IMR-90 (cell line): ENCODE measurements at regions not wholly inside any gene's neighbourhood (a gene's known extent, or its start where the extent isn't known, plus 50 kb on each side); places are given as distances from the start of the nearest gene placed in this dataset.

Source experiments
- ATAC-seq: fragments of 200-7000 bp; cut with Tn5 transposase; 2 replicates; pipeline ENCODE4 v1.9.1; 2020; ENCODE audit warnings: low read depth, mild to moderate bottlenecking, moderate library complexity
- BruUV-seq: library from RNA; stranded (reverse); fragments of 400-500 nt; replicated peaks from 2 replicates; lab custom pipeline; 2021; lab: Mats Ljungman, UMichigan
- CTCF ChIA-PET: fragments of 300-600 bp; formaldehyde crosslinking; extraction: SDS; loops from one replicate; lab custom pipeline; 2021; ENCODE audit warnings: antibody characterized with exemption; lab: Yijun Ruan, JAX
- POLR2A ChIA-PET: fragments of 300-600 bp; sonication (Branson Sonifier 250); formaldehyde crosslinking; loops from one replicate; lab custom pipeline; 2022; ENCODE audit warnings: antibody characterized with exemption; ENCODE audit not compliant: unreplicated experiment; lab: Charles Lee
- DNase-seq: peaks from one replicate; pipeline ENCODE4 v3.0.0; 2013
- H2AFZ ChIP-seq: replicated peaks from 2 replicates; pipeline ENCODE3; 2013; ENCODE audit warnings: low read length, mild to moderate bottlenecking; ENCODE audit not compliant: poor library complexity
- H2AK5ac ChIP-seq: 2 replicates; pipeline ENCODE4 v1.6.1; 2013; ENCODE audit warnings: low read depth, low read length, inconsistent platforms
- H2AK9ac ChIP-seq: replicated peaks from 2 replicates; pipeline ENCODE3; 2013; ENCODE audit warnings: mild to moderate bottlenecking, low read depth, low read length, moderate library complexity; ENCODE audit not compliant: poor library complexity
- H2BK120ac ChIP-seq: 2 replicates; pipeline ENCODE4 v1.6.1; 2013; ENCODE audit warnings: low read depth, low read length, inconsistent platforms
- H2BK15ac ChIP-seq: 3 replicates; pipeline ENCODE4 v1.6.1; 2013; ENCODE audit warnings: low read depth, low read length, inconsistent platforms
- H2BK20ac ChIP-seq: 2 replicates; pipeline ENCODE4 v1.6.1; 2013; ENCODE audit warnings: low read depth, mild to moderate bottlenecking, inconsistent platforms, low read length, moderate library complexity
- H2BK5ac ChIP-seq: 2 replicates; pipeline ENCODE4 v1.6.1; 2013; ENCODE audit warnings: mild to moderate bottlenecking, low read depth, low read length, inconsistent platforms; ENCODE audit not compliant: poor library complexity, severe bottlenecking
- H3K14ac ChIP-seq: replicated peaks from 2 replicates; pipeline ENCODE4 v1.6.1; 2013; ENCODE audit warnings: low read depth, low read length, inconsistent platforms
- H3K18ac ChIP-seq: 2 replicates; pipeline ENCODE4 v1.6.1; 2013; ENCODE audit warnings: low read depth, low read length, control low read depth
- H3K23ac ChIP-seq: 2 replicates; pipeline ENCODE4 v1.6.1; 2013; ENCODE audit warnings: low read depth, low read length, inconsistent platforms
- H3K27ac ChIP-seq: 2 replicates; pipeline ENCODE4 v1.5.1; 2013; ENCODE audit warnings: mild to moderate bottlenecking, control low read depth, low read length; ENCODE audit not compliant: insufficient read depth
- H3K27me3 ChIP-seq: 2 replicates; pipeline ENCODE4 v1.6.1; 2013; ENCODE audit warnings: low read length; ENCODE audit not compliant: control insufficient read depth, insufficient read depth
- H3K36me3 ChIP-seq: 2 replicates; pipeline ENCODE4 v1.6.1; 2013; ENCODE audit warnings: low read length, mixed read lengths; ENCODE audit not compliant: control insufficient read depth, insufficient read depth
- H3K4ac ChIP-seq: 2 replicates; pipeline ENCODE4 v1.6.1; 2013; ENCODE audit warnings: low read depth, low read length, inconsistent platforms
- H3K4me1 ChIP-seq: 2 replicates; pipeline ENCODE4 v1.6.1; 2013; ENCODE audit warnings: low read length, mixed read lengths; ENCODE audit not compliant: control insufficient read depth, insufficient read depth
- H3K4me2 ChIP-seq: 2 replicates; pipeline ENCODE4 v1.6.1; 2013; ENCODE audit warnings: low read depth, mild to moderate bottlenecking, control low read depth, low read length, moderate library complexity
- H3K4me3 ChIP-seq: 2 replicates; pipeline ENCODE4 v1.5.1; 2013; ENCODE audit warnings: low read depth, mild to moderate bottlenecking, control low read depth, low read length, moderate library complexity; ENCODE audit not compliant: insufficient read depth
- H3K56ac ChIP-seq: 2 replicates; pipeline ENCODE4 v1.6.1; 2013; ENCODE audit warnings: low read length, inconsistent platforms; ENCODE audit not compliant: insufficient read depth; ENCODE audit errors: extremely low read depth
- H3K79me1 ChIP-seq, 2 experiments: 2 replicates each; pipeline ENCODE4 v1.6.1; 2013; ENCODE audit warnings: low read length in 2 of 2, inconsistent platforms in 1 of 2, low read depth in 1 of 2
- H3K9ac ChIP-seq: 2 replicates; pipeline ENCODE4 v1.6.1; 2013; ENCODE audit warnings: low read depth, low read length, control low read depth
- H3K9me1 ChIP-seq: 2 replicates; pipeline ENCODE4 v1.6.1; 2013; ENCODE audit warnings: low read length, inconsistent platforms; ENCODE audit not compliant: insufficient read depth
- H3K9me3 ChIP-seq: 2 replicates; pipeline ENCODE4 v1.6.1; 2013; ENCODE audit warnings: low read length; ENCODE audit not compliant: control insufficient read depth, insufficient read depth
- H4K20me1 ChIP-seq: 2 replicates; pipeline ENCODE4 v1.6.1; 2013; ENCODE audit warnings: low read length, inconsistent platforms; ENCODE audit not compliant: insufficient read depth
- H4K5ac ChIP-seq: 2 replicates; pipeline ENCODE4 v1.6.1; 2013; ENCODE audit warnings: mild to moderate bottlenecking, low read depth, low read length, control low read depth
- H4K8ac ChIP-seq, 2 experiments: 2 replicates each; pipeline ENCODE4 v1.6.1; 2013; ENCODE audit warnings: low read depth in 2 of 2, low read length in 2 of 2, control low read depth in 1 of 2, inconsistent platforms in 1 of 2
- H4K91ac ChIP-seq: 2 replicates; pipeline ENCODE4 v1.6.1; 2013; ENCODE audit warnings: low read depth, low read length, inconsistent platforms; ENCODE audit not compliant: insufficient read depth
- FOS ChIP-seq: fragments of 150-350 bp; IDR thresholded peaks from 2 replicates; pipeline ENCODE4 v1.6.1; 2016; ENCODE audit warnings: low read depth, low read length
- MAZ ChIP-seq: IDR thresholded peaks from 2 replicates; pipeline ENCODE4 v1.6.1; 2012; ENCODE audit warnings: low read depth, mild to moderate bottlenecking, low read length, improper control_type of control experiment, moderate library complexity, borderline replicate concordance
- POLR2A ChIP-seq: IDR thresholded peaks from 2 replicates; pipeline ENCODE4 v1.6.1; 2012; ENCODE audit warnings: mild to moderate bottlenecking, low read depth, low read length
- RCOR1 ChIP-seq: IDR thresholded peaks from 2 replicates; pipeline ENCODE4 v1.6.1; 2012; ENCODE audit warnings: mild to moderate bottlenecking, low read length, improper control_type of control experiment; ENCODE audit not compliant: insufficient replicate concordance
- whole genome bisulfite sequencing, 2 experiments: methylation state at CpG; one replicate each; pipeline versions ENCODE4 v1.1.5 to v1.1.7; 2013; ENCODE audit warnings: missing lambda C conversion rate in 2 of 2; ENCODE audit not compliant: insufficient read length in 1 of 2; ENCODE audit errors: extremely low coverage in 2 of 2; 5-methylcytosine and 5-hydroxymethylcytosine counted together
- dilution Hi-C: fragments of 300-500 bp; cut with HindIII; formaldehyde crosslinking; loops from one replicate; pipeline ENCODE4 v1.14.3; 2018; ENCODE audit warnings: low sequenced_read_pairs; ENCODE audit not compliant: unreplicated experiment
- in situ Hi-C: fragments of 300-500 bp; cut with MboI; formaldehyde crosslinking; loops from 3 replicates; pipeline ENCODE4 v1.14.3; 2019; ENCODE audit warnings: low sequenced_read_pairs, inconsistent platforms, mixed read lengths
- intact Hi-C: fragments of 100-400 bp; cut with micrococcal nuclease; formaldehyde crosslinking; loops from 2 replicates; pipeline ENCODE4 v1.10.0; 2022

- H2AFZ ChIP-seq, result no peak overlapping the region
- H2BK5ac ChIP-seq, result no peak overlapping the region
- WGBS, 2 experiments, result no CpG with 5 or more reads among the region's 5 CpGs
- no peak overlapping the region for H4K8ac ChIP-seq
- no peak overlapping the region for H2AK9ac ChIP-seq
- no peaks in the 10 kb centered on the region for H4K20me1 ChIP-seq
- no peak overlapping the region for H3K4ac ChIP-seq
- no peak overlapping the region for H4K5ac ChIP-seq
- H3K23ac ChIP-seq, result no peak overlapping the region
- H3K4me3 ChIP-seq, result no peak overlapping the region
- intact Hi-C loops (no loop called here), dilution Hi-C loops (no loop called here), in situ Hi-C loops (no loop called here)
- H3K9me3 ChIP-seq, result peaks cover 15% of the 10 kb centered on the region
- CTCF ChIA-PET, result no interaction called here
- no peak overlapping the region for H3K18ac ChIP-seq
- H2AK5ac ChIP-seq, result no peak overlapping the region
- no peak for DNase-seq
- no peak overlapping the region for H2BK20ac ChIP-seq
- no peak overlapping the region for H4K91ac ChIP-seq
- no peak overlapping the region for H3K4me2 ChIP-seq
- H3K79me1 ChIP-seq, result no peaks in the 10 kb centered on the region
- H2BK15ac ChIP-seq, result no peak overlapping the region
- no peak overlapping the region for H3K27ac ChIP-seq
- H3K4me1 ChIP-seq, result no peaks in the 10 kb centered on the region
- no peak overlapping the region for H3K14ac ChIP-seq
- H3K27me3 ChIP-seq, result no peaks in the 10 kb centered on the region
- no peak overlapping the region for H2BK120ac ChIP-seq
- H3K9me1 ChIP-seq, result no peaks in the 10 kb centered on the region
- POLR2A ChIA-PET, result interaction anchor here (0.5 kb wide), 1 partner anchor 111 kb away, joined by 3 read pairs; no protein-coding TSS in a partner anchor
- no peak overlapping the region for H3K56ac ChIP-seq
- H3K9ac ChIP-seq, result no peak overlapping the region
- TF ChIP-seq MAZ, result no peak
- no peak for TF ChIP-seq RCOR1
- TF ChIP-seq FOS, result no peak
- TF ChIP-seq POLR2A, result no peak
- H3K36me3 ChIP-seq, result no peaks in the 10 kb centered on the region
- ATAC-seq, result no peak
- no TSS peak for BruUV-seq
Observed at GRCh38 chr16:8355675-8356074, 234.6 kb downstream of the TMEM114 start.
